ENCODE measurements at regions not wholly inside any gene's neighbourhood (a gene's known extent, or its start where the extent isn't known, plus 50 kb on each side); places are given as distances from the start of the nearest gene placed in this dataset.

GRCh38 chrX:534804-535203 is 95.8 kb upstream of the SHOX start:
- TF ChIP-seq EZH2 (IDR thresholded peaks at IDR 0.05; ENCODE audit: low read length, missing control alignments): no peak
- TF ChIP-seq, protein P1, sequence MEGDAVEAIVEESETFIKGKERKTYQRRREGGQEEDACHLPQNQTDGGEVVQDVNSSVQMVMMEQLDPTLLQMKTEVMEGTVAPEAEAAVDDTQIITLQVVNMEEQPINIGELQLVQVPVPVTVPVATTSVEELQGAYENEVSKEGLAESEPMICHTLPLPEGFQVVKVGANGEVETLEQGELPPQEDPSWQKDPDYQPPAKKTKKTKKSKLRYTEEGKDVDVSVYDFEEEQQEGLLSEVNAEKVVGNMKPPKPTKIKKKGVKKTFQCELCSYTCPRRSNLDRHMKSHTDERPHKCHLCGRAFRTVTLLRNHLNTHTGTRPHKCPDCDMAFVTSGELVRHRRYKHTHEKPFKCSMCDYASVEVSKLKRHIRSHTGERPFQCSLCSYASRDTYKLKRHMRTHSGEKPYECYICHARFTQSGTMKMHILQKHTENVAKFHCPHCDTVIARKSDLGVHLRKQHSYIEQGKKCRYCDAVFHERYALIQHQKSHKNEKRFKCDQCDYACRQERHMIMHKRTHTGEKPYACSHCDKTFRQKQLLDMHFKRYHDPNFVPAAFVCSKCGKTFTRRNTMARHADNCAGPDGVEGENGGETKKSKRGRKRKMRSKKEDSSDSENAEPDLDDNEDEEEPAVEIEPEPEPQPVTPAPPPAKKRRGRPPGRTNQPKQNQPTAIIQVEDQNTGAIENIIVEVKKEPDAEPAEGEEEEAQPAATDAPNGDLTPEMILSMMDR (conservative IDR thresholded peaks at IDR 0.05 in 1 of 2, IDR thresholded peaks at IDR 0.05 in 1 of 2; ENCODE audit: low read depth in 1 of 2, low read length in 2 of 2): no peak
- H3K27me3 ChIP-seq (ENCODE audit: control insufficient read depth, insufficient read depth, low read length): no peaks in the 10 kb centered on the region
- no peak overlapping the region for H2AFZ ChIP-seq (ENCODE audit: low read length)
- no peaks in the 10 kb centered on the region for H3K4me1 ChIP-seq (ENCODE audit: control insufficient read depth, extremely low read depth, insufficient read depth, low read length)
- H3K9me3 ChIP-seq (ENCODE audit: control insufficient read depth, insufficient read depth, low read depth, low read length): peaks cover 3% of the 10 kb centered on the region
- H4K20me1 ChIP-seq (ENCODE audit: control insufficient read depth, extremely low read depth, insufficient read depth, low read length): no peaks in the 10 kb centered on the region
- H3K79me2 ChIP-seq (ENCODE audit: control insufficient read depth, insufficient read depth, low read length): no peaks in the 10 kb centered on the region
- no peak overlapping the region for H3K4me2 ChIP-seq (ENCODE audit: extremely low read depth, insufficient read depth, low read length)
- no peaks in the 10 kb centered on the region for H3K36me3 ChIP-seq (ENCODE audit: control insufficient read depth, insufficient read depth, low read length)
- no peak overlapping the region for H3K4me3 ChIP-seq (replicated peaks in 1 of 4; ENCODE audit: control extremely low read depth in 1 of 4, insufficient read depth in 1 of 4, low read depth in 3 of 4, low read length in 4 of 4)
- H3K27ac ChIP-seq (ENCODE audit: insufficient read depth, low read length): no peak overlapping the region
- no peak overlapping the region for H3K9ac ChIP-seq (ENCODE audit: insufficient read depth, low read length)
- DNase-seq (ENCODE audit: low read depth in 2 of 2): no peak

- no peak overlapping the region for H3K9ac ChIP-seq (ENCODE audit: insufficient read depth, low read length)
- H3K27me3 ChIP-seq (ENCODE audit: control insufficient read depth, insufficient read depth, low read length): no peaks in the 10 kb centered on the region
- no peak overlapping the region for H3K4me2 ChIP-seq (ENCODE audit: extremely low read depth, insufficient read depth, low read length)
- H3K36me3 ChIP-seq (ENCODE audit: control insufficient read depth, insufficient read depth, low read length): no peaks in the 10 kb centered on the region
- no peaks in the 10 kb centered on the region for H3K9me3 ChIP-seq (ENCODE audit: control insufficient read depth, insufficient read depth, low read depth, low read length)
- TF ChIP-seq, protein P1 (conservative IDR thresholded peaks at IDR 0.05 in 1 of 2, IDR thresholded peaks at IDR 0.05 in 1 of 2; ENCODE audit: low read depth in 1 of 2, low read length in 2 of 2): no peak
- no peak for TF ChIP-seq EZH2 (IDR thresholded peaks at IDR 0.05; ENCODE audit: low read length, missing control alignments)
- H2AFZ ChIP-seq (ENCODE audit: low read length): no peak overlapping the region
- H3K27ac ChIP-seq (ENCODE audit: insufficient read depth, low read length): no peak overlapping the region
- no peaks in the 10 kb centered on the region for H3K4me1 ChIP-seq (ENCODE audit: control insufficient read depth, extremely low read depth, insufficient read depth, low read length)
- H3K79me2 ChIP-seq (ENCODE audit: control insufficient read depth, insufficient read depth, low read length): no peaks in the 10 kb centered on the region
- DNase-seq (ENCODE audit: low read depth in 2 of 2): no peak
- no peaks in the 10 kb centered on the region for H4K20me1 ChIP-seq (ENCODE audit: control insufficient read depth, extremely low read depth, insufficient read depth, low read length)
- no peak overlapping the region for H3K4me3 ChIP-seq (replicated peaks in 1 of 4; ENCODE audit: control extremely low read depth in 1 of 4, insufficient read depth in 1 of 4, low read depth in 3 of 4, low read length in 4 of 4)
Measured at GRCh38 chrX:536616-537015, 94.0 kb upstream of the SHOX start.

DNA sequence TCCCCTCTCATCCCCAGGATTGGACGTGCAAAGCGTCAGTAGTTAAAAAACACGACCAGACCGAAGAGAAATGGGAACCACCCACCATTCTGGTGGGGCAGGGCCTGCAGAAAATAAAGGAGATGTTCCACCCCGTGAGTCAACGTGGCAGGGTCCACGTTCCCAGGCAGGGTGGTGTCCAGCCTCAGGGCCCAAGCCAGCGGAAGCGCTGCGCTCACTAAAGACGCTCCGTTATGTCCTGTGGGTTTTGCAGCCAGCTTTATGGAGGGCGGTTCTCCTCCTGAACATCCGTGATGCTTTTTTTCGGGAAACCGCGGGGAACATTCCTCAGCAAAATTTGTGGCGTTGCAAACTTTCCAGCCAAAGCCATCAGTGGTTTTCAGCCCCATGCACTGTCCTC is 93.4 kb upstream of the SHOX start:
- no peak overlapping the region for H2AFZ ChIP-seq (ENCODE audit: low read length)
- H3K79me2 ChIP-seq (ENCODE audit: control insufficient read depth, insufficient read depth, low read length): no peaks in the 10 kb centered on the region
- no peak overlapping the region for H3K4me3 ChIP-seq (replicated peaks in 1 of 4; ENCODE audit: control extremely low read depth in 1 of 4, insufficient read depth in 1 of 4, low read depth in 3 of 4, low read length in 4 of 4)
- no peak for TF ChIP-seq EZH2 (IDR thresholded peaks at IDR 0.05; ENCODE audit: low read length, missing control alignments)
- TF ChIP-seq, protein P1 (conservative IDR thresholded peaks at IDR 0.05 in 1 of 2, IDR thresholded peaks at IDR 0.05 in 1 of 2; ENCODE audit: low read depth in 1 of 2, low read length in 2 of 2): no peak
- no peaks in the 10 kb centered on the region for H3K4me1 ChIP-seq (ENCODE audit: control insufficient read depth, extremely low read depth, insufficient read depth, low read length)
- no peaks in the 10 kb centered on the region for H3K36me3 ChIP-seq (ENCODE audit: control insufficient read depth, insufficient read depth, low read length)
- no peaks in the 10 kb centered on the region for H3K27me3 ChIP-seq (ENCODE audit: control insufficient read depth, insufficient read depth, low read length)
- no peaks in the 10 kb centered on the region for H4K20me1 ChIP-seq (ENCODE audit: control insufficient read depth, extremely low read depth, insufficient read depth, low read length)
- no peaks in the 10 kb centered on the region for H3K9me3 ChIP-seq (ENCODE audit: control insufficient read depth, insufficient read depth, low read depth, low read length)
- H3K4me2 ChIP-seq (ENCODE audit: extremely low read depth, insufficient read depth, low read length): no peak overlapping the region
- H3K27ac ChIP-seq (ENCODE audit: insufficient read depth, low read length): no peak overlapping the region
- DNase-seq (ENCODE audit: low read depth in 2 of 2): no peak
- no peak overlapping the region for H3K9ac ChIP-seq (ENCODE audit: insufficient read depth, low read length)

Data from fibroblast of lung (primary cell).